ENCODE measurements at regions not wholly inside any gene's neighbourhood (a gene's known extent, or its start where the extent isn't known, plus 50 kb on each side); places are given as distances from the start of the nearest gene placed in this dataset.

- Histone ChIP-seq H3K9ac (ENCODE audit: control insufficient read depth, insufficient read depth, low read length) (no peak overlapping the region), H3K4me3 (no peak overlapping the region), H4K20me1 (ENCODE audit: control insufficient read depth, insufficient read depth) (no peaks in the 10 kb centered on the region), H3K9me3 (replicated peaks; ENCODE audit: control insufficient read depth, insufficient read depth, low read length) (no peaks in the 10 kb centered on the region), H3K4me2 (ENCODE audit: control insufficient read depth, insufficient read depth) (no peak overlapping the region), H3K4me1 (ENCODE audit: control insufficient read depth, insufficient read depth, low read length) (no peaks in the 10 kb centered on the region), H2AFZ (ENCODE audit: control insufficient read depth, low read depth, low read length) (no peak overlapping the region), H3K79me2 (ENCODE audit: control insufficient read depth, insufficient read depth, low read length) (no peaks in the 10 kb centered on the region), H3K36me3 (ENCODE audit: control insufficient read depth in 2 of 2, insufficient read depth in 2 of 2, low read length in 1 of 2) (no peaks in the 10 kb centered on the region), H3K27me3 (replicated peaks in 1 of 2; ENCODE audit: control insufficient read depth in 2 of 2, insufficient read depth in 2 of 2, low read length in 1 of 2) (no peaks in the 10 kb centered on the region), H3K27ac (ENCODE audit: control insufficient read depth, insufficient read depth) (no peak overlapping the region)
- BruUV-seq (replicated peaks): no TSS peak
- ChIA-PET RAD21 (ENCODE audit: unreplicated experiment) (no interaction called here), SMC1A (ENCODE audit: uncharacterized antibody, unreplicated experiment) (interaction anchor here (1.1 to 2.7 kb wide), 3 partner anchors 10 to 80 kb away, joined by 4 to 10 read pairs (median 6); no protein-coding TSS in a partner anchor), CTCF (interaction anchor here (1.3 kb wide), 1 partner anchor 85 kb away, joined by 3 read pairs; no protein-coding TSS in a partner anchor), POLR2A (interaction anchor here (0.6 kb wide), 1 partner anchor 178 kb away, joined by 6 read pairs; no protein-coding TSS in a partner anchor)
- in situ Hi-C loops (cut with MboI) (no loop called here), intact Hi-C loops (cut with micrococcal nuclease; ENCODE audit: unreplicated experiment) (no loop called here)
- ATAC-seq (no peak), FAIRE-seq (no peak), DNase-seq (ENCODE audit: low read depth, low spot score) (no peak)
- no peak for TF ChIP-seq JUND (IDR thresholded peaks at IDR 0.05; ENCODE audit: low read depth, low read length)
- no peak for TF ChIP-seq NKRF (conservative IDR thresholded peaks at IDR 0.05)
- TF ChIP-seq HDGF (IDR thresholded peaks at IDR 0.05): no peak
- TF ChIP-seq IRF3 (IDR thresholded peaks at IDR 0.05): no peak
- TF ChIP-seq RAD21 (IDR thresholded peaks at IDR 0.05; ENCODE audit: insufficient read depth, low read depth, low read length): no peak
- no peak for TF ChIP-seq CHD2 (IDR thresholded peaks at IDR 0.05; ENCODE audit: borderline replicate concordance, low read depth, low read length)
- TF ChIP-seq CHD1 (IDR thresholded peaks at IDR 0.05; ENCODE audit: low read depth, low read length): no peak
- no peak for TF ChIP-seq ZNF384 (IDR thresholded peaks at IDR 0.05; ENCODE audit: borderline replicate concordance, low read depth, low read length)
- TF ChIP-seq TCF7 (IDR thresholded peaks at IDR 0.05; ENCODE audit: borderline replicate concordance): no peak
- no peak for TF ChIP-seq TCF3 (IDR thresholded peaks at IDR 0.05; ENCODE audit: borderline replicate concordance, insufficient read depth, low read depth, low read length)
These were observed 978.3 kb downstream of the PCDH18 start for GRCh38 chr4:136554033-136554432.
